GM19328 (cell line): ENCODE measurements at regions not wholly inside any gene's neighbourhood (a gene's known extent, or its start where the extent isn't known, plus 50 kb on each side); places are given as distances from the start of the nearest gene placed in this dataset.
"Not testable (repeated sequence)": the region's sequence is repeated elsewhere in the genome, so short reads cannot be mapped to it uniquely, and the experiment has no call there.

Source experiments
- ATAC-seq: cut with Tn5 transposase; IDR thresholded peaks from one replicate; pipeline ENCODE4 v1.9.1; 2021; ENCODE audit warnings: mild to moderate bottlenecking, moderate library complexity; ENCODE audit not compliant: unreplicated experiment

DNA sequence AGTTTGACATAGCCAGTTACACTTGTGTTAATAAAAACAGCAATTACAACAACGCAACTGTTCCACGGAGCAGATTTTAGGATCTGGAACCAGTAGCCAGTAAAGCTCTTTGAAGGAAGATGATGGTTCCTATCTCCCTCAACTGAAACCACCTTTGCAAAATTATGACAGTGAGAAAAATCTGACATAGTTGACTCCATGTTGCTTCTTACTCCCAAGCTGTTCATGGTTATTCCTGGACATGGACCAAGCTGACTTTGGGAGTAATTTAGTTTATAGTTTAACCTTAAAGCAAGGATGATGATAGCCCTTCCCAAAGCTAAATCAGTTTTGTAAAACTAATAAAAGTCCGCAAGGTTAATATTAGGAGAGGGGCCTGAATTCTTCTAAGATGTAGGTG, 518.0 kb upstream of the ZP4 start:
- no peak for ATAC-seq

DNA sequence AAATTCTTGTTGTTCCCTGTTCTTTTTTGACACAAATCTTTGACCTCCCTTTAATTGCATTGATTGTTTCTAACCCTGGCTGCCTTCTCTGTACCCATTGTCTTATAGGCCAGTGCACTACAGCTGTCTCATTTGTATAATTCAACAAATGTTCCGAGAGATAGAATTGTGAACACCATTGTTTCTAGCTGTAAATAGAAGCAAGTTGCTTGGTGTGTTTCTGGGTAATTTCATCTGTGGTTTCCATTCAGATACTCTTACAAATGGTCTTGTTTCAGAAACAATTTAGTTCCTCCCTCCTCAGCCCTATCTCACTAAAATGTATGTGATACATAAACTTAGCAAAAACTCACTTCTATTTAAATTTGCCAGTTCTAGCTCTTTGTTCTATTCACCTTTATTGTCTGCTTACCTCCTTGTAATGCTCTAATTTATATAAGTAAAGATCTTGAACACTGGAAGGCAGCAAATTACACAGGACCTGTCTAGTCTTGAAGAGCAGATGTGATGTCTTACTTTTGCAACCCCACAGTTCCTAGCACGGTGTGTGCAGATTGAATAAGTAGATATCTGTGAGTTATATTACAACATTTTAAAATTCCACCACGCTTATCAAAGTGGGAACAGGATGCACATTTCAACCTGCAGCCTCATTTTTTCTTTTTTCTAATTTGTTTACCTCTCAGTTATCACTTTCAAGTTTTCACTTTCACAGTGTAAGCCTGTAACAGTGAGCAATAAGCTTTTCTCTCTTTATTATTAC, 515.6 kb upstream of the ZP4 start:
- no peak for ATAC-seq

DNA sequence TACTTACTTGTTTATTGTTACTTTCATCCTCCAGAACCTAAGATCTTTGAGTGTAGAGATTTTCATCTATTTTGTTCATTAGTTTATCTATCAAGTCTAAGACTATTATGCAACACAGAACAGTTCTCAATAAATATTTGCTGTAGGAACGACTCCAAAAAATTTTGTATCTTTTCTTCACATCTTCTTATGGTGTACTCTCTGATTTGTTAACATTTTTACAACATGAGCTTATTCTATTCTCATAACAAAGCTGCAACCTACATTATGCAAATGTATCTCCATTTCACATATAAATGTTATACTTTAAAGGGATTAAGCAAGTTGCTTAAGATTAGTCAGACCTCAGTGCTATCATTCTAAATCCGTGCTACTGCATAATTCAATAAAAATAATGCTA, 514.2 kb upstream of the ZP4 start:
- no peak for ATAC-seq

DNA sequence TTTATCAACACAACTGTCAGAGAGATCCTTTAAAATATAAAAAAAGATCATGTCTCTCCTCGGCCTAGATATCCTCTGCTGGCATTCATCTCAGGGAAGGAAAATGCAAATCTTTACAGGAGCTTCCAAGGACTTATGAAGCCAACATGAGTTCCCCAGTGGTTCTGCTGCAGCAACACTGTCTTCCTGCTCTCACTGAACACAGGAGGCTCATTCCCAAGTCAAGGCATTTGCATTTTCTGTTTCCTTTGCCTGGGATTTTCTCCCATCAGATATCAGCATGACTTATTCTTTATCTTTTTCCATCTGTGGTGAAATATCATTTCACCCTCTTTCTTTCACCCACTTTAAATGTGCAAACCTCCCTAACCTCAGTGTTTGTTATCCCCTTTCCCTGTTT, 513.8 kb upstream of the ZP4 start:
- no peak for ATAC-seq

- no peak for ATAC-seq
Observed at GRCh38 chr1:238401144-238401543, 510.4 kb upstream of the ZP4 start.

- ATAC-seq, result no peak
Observed at GRCh38 chr1:238399558-238399957, 508.8 kb upstream of the ZP4 start.

DNA sequence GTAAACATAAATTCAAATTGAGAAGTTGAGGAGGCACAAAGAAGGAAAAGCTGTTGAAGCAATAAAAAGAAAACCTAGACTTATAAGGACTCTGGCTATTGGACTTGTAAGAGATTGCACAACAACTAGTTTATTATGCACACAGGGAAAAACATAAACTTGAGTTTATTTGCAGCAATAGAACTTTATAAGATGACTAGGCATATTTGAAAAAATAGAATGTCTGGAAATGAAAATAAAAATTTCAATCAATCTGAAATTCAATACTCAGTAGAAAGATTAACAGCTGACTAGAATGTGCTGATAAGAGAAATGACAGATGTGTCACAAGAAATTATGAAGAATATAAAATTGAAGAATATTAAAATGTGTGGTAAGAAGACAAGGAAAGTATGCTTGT, 505.4 kb upstream of the ZP4 start:
- no peak for ATAC-seq

DNA sequence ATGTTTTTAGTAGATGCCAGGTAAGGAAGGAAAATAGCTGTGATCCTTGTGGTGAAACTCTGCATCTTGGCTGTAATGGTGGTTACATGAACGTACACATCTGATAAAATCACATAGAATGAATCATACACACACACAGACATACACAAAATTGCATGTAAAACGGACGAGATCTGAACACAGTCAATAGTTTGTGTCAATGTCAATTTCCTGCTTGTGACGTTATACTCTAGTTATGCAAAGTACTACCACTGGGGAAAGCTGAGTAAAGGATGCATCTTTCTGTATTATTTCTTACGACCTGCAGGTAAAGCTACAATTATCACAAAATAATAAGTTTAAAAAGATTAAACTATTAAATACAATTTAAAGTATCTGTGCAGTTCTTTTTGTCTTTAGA, 493.7 kb upstream of the ZP4 start:
- no peak for ATAC-seq

DNA sequence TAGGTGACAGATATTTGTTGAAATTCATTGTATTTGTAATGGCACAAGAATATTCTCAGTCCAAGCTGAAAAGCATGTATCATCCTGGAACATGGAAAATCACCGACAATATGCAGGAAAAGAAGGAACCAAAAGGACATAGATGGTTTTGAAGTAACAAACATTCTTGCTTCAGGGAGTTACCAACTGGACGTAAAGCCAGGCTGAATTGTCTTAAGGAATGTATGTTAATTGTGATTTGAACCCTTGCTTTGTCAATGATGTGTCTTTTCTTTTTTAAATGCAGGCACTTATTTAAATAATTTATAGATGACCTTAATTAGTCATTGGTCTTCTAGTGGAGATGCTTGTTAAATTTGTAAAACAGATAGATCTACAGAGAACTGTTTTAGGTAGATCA, 489.4 kb upstream of the ZP4 start:
- ATAC-seq, result no peak

DNA sequence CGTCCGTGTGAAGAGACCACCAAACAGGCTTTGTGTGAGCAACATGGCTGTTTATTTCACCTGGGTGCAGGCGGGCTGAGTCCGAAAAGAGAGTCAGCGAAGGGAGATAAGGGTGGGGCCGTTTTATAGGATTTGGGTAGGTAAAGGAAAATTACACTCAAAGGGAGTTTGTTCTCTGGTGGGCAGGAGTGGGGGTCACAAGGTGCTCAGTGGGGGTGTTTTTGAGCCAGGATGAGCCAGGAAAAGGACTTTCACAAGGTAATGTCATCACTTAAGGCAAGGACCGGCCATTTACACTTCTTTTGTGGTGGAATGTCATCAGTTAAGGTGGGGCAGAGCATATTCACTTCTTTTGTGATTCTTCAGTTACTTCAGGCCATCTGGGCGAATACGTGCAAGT, 488.7 kb upstream of the ZP4 start:
- not testable (repeated sequence) for ATAC-seq

- no peak for ATAC-seq
Observed at GRCh38 chr1:238377280-238377919, 486.7 kb upstream of the ZP4 start.

GRCh38 chr1:238370599-238370998, 479.9 kb upstream of the ZP4 start:
- no peak for ATAC-seq

GRCh38 chr1:238364214-238364892, 473.6 kb upstream of the ZP4 start:
- ATAC-seq, result no peak

GRCh38 chr1:238360474-238360873, 469.8 kb upstream of the ZP4 start:
- no peak for ATAC-seq

DNA sequence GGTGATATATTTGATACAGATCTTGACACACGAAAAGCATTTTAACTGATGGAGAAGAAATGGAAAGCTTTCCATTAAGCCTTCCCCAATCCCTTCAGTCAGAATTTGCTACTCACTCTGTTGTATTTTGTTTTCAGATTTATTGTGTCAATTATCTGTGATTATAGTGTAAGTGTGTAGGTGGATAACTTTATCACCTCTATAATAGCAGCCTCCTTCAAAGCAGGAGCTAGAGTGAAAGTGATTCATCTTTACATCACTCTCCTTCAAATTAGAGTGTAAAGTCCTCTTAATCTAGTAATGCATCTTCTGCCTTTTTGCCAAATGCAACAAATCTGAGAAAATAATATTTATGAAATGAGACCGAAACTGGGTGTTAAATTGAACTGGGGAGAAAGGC, 459.7 kb upstream of the ZP4 start:
- ATAC-seq, result no peak

DNA sequence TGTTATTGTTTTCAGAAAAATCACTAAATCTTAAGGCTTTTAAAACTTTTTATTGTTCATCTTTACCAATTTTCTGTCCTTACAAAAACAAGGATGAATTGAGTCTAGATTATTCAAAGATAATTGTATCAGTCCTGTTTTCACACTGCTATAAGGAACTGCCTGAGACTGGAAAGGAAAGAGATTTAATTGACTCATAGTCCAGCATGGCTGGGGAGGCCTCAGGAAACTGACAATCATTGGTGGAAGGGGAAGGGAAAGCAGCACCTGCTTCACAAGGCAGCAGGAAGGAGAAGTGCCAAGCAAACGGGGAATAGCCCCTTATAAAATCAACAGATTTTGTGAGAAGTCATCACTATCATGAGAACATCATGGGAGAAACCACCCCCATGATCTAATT, 455.6 kb upstream of the ZP4 start:
- no peak for ATAC-seq

DNA sequence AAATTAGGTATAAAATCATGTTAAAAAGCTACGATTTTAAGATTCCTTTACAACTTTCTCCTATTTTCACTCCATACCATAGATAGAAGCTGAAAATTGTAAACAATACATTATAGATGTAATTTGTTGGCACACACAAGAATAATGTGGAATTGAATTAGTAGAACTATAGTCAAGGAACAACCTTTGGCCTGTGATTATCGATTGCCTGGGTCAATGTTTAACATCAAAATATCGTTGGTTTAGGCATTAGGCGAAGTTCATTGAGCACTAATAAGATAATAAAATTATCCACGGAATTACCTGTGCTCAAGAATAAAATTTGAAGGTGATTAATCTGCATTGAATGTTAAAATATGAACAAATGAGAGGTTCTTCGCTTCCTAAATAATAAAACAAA, 455.1 kb upstream of the ZP4 start:
- no peak for ATAC-seq

GRCh38 chr1:238343852-238344251, 453.1 kb upstream of the ZP4 start:
- ATAC-seq, result no peak

DNA sequence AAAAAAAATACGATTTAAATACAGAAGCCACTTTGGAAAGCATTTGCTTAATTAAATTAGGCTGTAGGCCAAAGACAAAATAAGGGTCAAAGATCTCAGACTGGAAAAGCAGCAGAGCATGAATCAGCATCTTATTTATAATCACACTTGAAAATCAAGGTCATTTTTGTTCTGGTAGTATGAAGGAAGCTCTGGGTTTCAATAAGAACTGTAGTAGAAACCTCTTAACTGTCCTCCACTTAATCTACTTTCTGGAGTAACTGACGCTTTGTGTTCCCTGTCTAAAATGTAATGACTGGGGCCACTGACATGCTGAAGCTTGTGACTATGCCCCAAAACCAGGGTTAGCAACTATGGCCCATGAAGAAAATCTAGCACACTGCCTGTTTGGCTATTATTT, 450.7 kb upstream of the ZP4 start:
- no peak for ATAC-seq

- no peak for ATAC-seq
Observed at GRCh38 chr1:238340989-238341388, 450.3 kb upstream of the ZP4 start.

GRCh38 chr1:238336531-238336930, 445.8 kb upstream of the ZP4 start:
- no peak for ATAC-seq

DNA sequence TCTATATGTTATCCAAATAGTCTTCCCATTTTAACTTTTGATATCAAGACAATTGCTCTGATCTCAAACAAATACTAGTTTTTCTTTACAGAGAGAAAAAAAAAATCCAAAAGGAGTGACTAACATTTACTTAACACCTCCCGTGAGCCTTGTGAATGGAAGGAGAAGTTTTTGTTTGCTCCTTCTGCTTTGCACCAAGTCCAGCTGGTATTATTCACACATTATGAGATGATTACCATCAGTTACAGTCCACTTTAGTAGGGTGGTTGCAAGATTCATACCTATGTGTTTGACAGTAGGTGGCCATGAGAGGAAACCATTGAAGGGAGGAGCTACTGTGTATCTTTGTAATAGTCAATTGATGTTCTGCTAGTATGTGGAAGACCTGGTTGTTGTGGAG, 443.4 kb upstream of the ZP4 start:
- ATAC-seq, result no peak
